NOMO-1 treated with DMSO at 0.1 percent for 48 hours (cell line): ENCODE measurements at regions not wholly inside any gene's neighbourhood (a gene's known extent, or its start where the extent isn't known, plus 50 kb on each side); places are given as distances from the start of the nearest gene placed in this dataset.
"Not testable (repeated sequence)": the region's sequence is repeated elsewhere in the genome, so short reads cannot be mapped to it uniquely, and the experiment has no call there.

Experiments
- DNase-seq: peaks from one replicate; lab custom pipeline; 2025; ENCODE audit not compliant: unreplicated experiment; lab: John Stamatoyannopoulos, UW

DNA sequence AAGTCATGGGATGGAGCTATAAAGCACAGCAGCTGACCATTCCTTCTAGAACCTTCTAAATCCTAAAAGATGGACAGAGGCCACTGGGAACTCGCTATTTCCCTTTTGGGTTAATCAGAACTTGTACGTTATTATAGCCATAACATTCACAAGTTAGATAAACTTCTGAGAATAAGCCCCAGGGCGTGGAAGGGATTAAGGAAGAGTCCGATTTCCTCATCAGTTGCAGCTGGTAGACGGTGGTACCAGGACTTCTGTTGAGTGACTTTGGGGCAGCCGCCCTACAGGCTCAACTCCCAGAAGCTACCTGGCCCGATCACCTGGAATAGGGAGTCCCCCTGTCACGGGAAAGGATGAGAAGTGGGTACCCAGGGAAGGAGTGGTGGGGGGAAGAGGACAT is 370.1 kb upstream of the ZFHX3 start:
- DNase-seq, result no peak

DNA sequence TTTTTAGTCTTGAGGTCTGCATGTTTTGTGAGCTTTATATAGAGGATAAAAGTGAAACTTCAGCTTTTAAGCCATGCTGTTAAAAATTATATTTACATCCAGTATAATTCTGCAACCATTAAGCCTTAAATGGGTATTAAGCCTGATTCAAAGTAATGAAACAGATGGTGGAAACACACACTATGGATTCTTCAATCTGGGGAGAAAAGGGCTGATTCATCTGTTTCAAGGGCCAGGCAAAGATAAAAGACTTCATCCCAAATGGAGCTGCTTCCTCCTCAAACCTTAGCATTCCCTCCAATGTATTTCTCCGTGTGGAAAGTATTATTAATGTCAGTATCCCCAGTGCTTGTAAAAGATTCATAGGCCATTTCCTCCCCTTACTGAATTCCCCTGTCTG is 367.4 kb upstream of the ZFHX3 start:
- DNase-seq, result no peak

DNA sequence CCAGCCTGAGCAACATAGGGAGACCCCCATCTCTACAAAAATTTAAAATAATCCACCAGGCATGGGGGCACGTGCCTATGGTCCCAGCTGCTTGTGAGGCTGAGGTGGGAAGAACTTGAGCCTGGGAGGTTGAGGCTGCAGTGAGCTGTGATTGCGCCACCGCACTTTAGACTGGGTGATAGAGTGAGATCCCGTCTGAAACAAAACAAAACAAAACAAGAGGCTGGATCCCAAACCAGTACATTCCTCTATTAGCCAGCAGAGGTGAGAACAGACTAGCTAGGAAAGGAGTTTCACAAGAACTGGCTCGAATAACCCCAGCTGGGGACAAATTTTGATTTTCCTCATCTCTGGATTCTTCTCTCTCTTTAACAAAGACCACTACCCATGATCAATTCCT is 366.7 kb upstream of the ZFHX3 start:
- DNase-seq, result no peak

DNA sequence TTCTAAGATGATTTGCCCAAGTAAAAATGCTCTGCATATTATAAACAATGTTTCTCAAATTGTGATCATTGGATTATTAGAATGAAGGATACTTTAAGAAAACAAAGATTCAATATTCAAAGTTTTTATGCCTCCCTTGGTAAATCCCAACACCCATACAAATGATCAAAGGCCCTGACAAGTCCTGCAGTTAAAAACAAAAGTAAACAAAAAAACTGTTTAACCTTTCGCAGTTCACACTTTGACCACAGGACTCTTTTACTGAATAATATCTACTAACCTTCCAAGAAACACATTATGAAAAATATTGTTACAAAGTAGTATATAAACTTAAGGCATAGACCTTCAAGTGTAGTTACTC is 365.9 kb upstream of the ZFHX3 start:
- no peak for DNase-seq

DNA sequence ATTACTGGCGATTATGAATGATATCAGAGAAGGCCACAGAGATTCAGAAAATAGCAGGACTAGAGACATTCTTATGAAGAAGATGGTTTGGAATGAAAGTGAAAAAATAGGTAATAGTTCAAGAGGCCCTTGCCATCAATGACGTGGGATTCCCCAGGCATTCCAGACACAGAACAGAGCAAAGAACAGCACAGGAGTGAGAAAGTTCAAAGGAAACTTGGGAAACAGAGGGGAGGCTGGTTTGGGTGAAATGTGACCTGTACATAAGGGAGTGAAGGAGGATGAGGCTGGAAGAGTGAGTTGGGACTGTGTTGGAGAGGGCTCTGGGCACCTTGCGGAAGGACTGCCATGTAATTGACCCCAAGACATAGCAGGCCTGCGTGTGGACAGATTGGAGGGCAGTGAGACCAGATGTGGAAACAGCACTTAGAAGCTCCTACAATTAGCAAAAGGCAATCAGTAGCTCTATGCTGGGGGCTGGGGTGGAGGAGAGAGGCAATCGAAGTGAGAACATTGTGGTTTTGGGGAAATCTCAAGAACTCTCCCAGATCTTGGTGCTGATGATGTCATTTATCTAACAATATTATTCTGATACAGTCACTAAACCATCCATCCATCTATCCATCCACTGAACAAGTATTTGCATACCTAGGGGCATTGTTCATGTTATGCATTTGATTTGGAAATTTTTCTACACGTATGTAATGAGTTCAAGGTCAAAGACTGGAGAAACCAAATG is 365.3 kb upstream of the ZFHX3 start:
- DNase-seq, result no peak

DNA sequence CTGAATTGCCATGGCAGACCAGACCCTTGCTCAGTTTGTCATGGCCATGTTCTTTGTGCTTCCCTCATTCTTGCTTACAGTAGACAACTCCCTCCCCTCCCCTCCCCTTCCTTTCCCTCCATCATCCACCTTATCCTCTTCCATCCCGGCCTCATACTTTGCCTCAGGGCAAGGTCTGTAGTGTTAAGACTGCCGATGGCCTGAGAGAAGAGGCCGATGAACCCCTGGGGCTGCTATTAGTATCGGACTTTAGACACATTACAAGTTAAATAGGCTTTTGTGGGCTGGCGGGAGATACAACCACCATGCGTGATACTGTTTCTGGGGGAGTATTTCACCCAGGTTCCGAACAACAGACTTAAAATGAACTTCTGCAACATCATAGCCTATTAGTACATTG is 364.5 kb upstream of the ZFHX3 start:
- no peak for DNase-seq

DNA sequence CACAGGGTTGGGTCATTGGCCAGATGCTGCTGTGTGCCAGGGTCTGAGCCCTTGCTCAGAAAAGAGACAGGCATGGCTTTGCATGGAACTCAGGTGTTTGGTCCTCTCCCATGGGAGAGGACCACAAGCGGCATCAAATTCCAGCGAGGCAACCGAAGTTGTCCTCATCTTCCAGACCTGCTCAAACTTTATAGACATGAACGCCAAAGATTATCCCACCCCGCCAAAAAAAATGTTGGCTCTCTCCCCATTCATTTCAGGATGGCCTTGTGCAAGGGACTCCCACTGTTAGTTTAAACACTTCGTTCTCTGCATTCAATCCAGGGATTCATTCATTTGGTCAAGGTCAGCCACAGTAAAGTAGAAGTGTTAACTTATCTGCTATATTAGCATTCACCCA is 360.8 kb upstream of the ZFHX3 start:
- DNase-seq, result no peak

DNA sequence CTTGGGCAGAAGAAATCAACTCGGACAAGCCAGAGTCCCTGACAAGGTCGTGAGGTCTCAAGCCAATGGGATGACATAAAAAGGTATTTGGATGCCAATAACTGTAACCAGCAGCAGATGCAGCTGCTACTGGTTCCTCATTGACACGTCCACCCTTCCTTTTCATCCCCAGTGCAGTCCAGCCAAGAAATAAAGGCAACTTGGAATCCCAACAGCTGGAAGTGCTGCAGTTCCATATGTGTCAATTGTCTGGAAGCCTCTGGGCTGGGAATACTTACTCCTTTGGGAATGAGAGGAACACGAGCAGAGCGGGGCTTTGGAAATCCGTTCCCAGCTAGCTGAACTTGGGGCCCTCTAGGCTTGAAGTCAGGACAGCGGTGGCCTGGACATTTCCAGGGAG is 360.4 kb upstream of the ZFHX3 start:
- DNase-seq, result no peak

DNA sequence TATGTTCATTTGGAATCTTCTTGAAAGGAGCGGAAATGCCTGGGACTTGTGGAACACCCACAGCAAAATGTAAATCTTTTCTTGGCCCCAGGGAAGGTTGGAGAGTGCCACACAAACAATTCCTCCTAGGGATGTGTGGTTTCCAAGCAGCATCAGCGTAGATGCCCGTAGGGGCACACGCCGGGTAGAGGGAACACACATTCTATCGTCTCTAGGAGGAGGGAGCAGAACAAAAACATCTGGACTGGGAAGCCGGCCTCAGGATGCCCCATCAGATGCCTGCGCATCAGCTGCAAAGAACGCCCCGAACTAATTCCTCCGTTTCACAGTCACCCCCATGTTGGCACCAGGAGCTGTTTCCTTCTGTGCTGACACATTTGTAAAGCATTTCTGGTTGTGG is 357.9 kb upstream of the ZFHX3 start:
- no peak for DNase-seq

DNA sequence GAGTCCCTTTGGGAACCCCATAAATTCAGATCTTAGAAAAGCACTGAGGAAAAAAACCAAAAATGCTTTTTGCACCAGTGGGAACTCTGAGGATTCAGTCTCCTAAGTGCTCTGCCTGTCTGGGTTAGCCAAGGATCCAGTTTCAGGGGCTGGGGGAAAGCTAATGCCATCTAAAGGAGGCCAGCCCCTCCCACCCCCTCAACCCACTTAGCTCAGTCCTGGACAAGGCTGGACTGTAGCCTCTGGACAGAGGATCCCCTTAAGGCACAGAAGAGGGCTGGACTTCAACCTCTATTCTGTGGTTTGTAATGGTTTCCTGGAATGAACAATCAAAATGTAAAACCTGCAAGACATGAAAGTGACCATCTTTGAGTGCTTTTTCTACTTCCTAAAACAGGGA is 356.1 kb upstream of the ZFHX3 start:
- DNase-seq, result no peak

DNA sequence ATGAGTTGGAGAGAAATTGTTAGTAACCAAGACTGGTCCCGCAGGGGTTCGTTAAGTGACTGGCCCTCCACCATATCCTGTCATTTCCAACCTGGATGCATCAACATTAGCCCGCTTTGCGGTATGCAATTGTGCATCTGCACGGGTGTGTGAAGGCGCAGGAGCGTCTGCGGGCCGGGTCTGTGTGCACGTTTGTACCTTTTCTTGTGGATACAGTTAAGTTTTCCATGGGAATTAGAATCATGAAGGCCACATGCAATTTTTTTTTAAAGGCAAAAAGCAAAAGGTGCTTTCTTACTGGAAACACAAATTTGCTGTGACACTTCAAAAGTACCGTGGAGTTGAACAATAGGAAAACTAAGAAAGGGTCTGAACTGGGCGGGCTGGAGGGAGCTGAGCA is 355.4 kb upstream of the ZFHX3 start:
- no peak for DNase-seq

DNA sequence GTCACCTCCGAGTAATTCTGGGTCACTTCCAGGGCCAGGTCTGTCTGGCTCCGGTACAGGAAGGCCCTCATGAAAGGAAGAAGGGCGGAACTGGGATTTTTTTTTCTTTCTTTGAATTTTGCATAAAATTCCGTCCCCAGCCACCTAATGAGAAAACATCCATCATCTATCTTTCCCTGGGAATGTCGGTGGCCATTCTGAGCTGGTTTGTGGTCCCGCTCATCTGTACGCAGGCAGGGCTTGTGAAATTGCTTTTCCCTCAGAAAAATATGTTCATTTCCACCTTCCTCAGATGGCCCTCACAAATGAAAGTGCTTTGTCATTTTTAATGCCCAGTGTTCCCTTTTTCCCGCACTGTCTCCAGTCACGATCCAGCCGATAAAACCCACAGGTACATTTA is 353.0 kb upstream of the ZFHX3 start:
- DNase-seq, result no peak

DNA sequence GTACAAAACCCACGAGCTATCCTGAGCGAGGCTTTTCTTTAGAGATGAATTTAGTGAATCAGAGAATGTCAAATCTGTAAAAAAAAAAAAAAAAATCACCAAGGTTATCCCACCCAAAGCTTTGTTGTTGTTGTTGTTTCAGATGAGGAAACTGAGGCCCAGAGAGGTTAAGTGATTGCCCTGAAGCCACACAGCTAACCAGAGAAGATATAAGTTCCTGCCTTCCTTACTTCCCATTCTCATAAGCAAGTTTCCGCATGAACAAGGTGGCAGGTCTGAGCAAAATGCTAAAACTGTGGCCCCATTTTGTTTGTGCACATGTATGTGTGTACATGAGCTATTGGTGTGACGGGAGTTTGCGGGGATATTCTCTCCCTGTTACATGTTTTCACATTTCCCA is 352.1 kb upstream of the ZFHX3 start:
- DNase-seq, result no peak

DNA sequence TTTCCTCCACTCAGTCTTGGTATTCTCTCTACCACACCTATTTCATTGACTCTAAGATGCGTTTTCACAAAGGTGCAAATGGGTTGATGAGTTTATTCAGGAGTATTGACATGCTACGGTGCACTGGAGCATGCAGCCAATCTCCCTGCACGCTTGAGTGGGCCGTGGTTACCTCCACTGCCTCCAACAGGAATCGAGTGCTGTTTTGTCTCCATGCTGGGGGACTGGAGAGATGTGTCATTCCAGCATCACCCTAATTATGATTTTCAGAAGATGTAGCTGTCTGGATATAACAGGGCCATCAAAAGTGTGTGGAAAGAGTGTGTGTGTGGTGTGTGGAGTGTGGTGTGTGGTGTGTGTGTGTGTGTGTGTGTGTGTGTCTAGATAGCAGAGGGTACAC is 351.6 kb upstream of the ZFHX3 start:
- DNase-seq, result no peak

DNA sequence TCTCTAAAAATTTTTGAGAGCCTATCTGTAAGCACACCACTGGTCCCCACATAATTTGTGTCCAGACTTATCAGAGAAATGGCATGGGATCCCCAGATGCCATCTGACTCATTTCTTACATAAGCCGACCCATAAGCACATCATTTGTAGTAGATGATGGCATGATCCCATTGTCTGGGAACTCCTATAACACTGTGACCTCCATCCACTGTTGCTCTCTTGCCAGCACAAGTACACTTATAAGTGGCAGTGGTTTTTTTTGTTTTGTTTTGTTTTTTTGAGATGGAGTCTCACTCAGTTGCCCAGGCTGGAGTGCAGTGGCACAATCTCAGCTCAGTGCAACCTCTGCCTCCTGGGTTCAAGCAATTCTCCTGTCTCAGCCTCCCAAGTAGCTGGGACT is 350.7 kb upstream of the ZFHX3 start:
- not testable (repeated sequence) for DNase-seq

DNA sequence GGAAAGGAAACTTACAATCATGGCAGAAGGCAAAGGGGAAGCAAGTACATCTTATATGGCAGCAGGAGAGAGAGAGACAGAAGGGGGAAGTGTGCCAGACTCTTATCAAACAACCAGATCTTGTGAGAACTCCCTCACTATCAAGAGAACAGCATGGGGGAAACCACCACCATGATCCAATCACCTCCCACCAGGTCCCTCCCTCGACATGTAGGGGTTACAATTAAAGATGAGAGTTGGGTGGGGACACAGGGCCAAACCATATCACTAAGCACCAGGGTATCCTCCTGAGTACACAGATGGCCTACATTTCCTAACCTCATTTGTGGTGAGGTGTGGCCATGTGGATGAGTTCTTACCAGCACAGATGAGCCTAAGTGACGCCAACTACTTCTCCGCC is 348.6 kb upstream of the ZFHX3 start:
- no peak for DNase-seq

DNA sequence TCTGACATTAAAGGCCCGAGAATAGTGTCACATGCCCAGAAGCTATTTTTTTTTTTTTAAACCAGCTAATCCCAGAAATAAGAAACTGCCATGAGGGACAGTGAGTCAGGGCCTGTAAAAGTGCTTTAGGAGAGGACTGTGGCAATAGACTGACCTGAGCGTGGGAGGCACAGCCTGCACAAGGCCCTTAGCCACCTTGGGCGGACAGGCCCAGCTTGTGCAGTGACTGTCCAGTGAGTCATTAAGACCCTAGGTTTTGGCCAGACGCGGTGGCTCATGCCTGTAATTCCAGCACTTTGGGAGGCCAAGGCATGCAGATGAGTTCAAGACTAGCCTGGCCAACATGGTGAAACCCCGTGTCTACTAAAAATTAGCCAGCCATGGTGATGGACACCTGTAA is 343.0 kb upstream of the ZFHX3 start:
- DNase-seq, result no peak

DNA sequence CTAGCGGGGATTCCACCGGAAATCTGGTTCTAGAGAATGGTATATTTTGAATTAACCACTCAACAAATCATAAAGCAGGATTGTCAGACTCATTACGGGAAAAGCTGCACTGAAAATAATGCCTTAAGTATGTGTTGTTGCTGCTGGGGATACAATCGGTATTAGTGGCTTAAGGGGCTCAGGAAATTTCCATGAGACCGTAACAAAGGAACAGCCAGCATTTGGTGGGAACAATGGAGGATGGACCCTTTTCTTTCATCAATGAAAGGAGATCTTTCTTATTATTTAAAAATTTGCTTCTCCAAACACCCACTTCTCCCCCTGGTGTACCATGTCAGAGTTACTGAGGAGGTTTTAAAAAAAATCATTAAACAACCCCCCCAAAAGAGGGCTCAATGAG is 342.6 kb upstream of the ZFHX3 start:
- no peak for DNase-seq

DNA sequence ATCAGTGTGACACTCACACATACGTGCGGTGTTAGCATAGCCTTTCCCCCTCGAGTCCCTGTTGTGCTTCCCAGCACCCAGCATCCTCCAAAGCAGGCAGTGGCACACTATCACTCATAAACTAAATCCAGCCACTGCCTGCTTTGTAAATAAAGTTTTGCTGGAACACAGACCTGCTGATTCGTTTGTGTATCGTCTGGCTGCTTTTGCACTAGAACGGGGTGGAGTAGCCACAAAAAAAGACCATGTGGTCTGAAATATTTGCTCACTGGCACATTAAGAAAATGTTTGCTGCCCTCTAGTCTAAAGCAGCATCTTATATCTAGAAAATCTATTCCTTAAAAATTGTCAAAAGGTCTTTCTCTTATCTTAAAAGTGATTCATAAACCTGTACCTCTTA is 341.2 kb upstream of the ZFHX3 start:
- no peak for DNase-seq

DNA sequence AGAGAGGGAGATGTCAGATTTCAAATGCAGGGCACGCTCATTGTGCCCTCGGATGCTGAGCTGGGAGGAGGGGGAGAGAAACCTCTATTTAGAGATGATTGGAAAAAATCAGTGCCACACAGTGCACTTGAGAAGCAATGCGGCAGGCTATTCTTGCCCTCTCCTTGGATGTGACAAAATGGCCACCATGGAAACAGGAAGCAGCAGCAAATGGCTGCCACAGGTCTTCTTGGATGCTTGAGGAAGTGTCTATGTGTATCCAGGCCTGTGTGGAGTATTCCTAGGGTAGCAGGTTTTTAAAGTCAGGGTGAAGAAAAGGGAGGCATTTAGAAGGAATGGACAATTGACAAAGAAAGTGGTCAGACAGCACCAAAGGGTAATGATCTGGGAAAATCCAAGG is 340.1 kb upstream of the ZFHX3 start:
- no peak for DNase-seq

DNA sequence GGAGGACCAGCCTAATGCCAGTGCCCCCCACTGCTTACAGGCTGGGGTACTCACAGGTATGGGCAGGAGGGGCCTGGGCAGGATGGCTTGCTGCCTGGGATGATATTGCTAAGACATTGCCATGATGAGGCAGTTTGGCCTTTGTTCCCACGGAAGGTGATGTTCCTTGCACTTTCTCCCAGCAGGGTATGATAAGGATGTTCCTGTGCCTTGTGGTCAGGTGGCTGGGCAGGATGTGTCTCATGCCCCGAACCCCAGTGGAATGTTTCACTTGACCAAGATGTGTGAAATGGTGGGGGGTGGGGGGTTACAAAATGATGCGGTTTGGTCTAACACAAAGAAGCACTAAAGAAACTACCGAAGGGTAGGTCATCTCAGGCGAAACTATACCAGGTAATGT is 337.8 kb upstream of the ZFHX3 start:
- no peak for DNase-seq

DNA sequence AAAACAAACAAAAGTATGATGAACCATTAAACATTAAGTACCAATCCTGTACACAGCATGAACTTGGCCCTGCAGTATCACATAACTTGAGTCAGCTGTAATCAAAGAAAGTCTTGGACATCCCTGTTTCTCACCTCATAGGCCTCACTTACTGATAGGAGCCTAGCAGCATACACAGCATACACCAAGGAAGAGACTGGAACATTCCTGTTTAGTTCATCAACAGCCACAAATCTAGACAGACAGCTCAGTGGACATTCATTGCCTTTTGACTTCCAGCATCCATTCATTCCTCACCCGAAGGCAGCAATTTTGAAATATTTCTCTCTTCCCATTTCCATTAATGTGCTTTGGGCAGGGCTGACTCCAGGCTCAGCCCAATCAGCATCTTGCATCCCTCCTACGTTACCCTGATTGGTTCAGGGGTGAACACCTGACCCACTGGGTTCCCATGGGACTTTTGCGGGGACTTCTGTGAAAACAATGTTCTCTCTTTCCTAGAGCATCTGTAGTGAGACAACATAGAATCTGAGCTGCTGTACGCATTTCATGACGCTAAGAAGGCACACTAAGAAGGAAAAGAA is 336.7 kb upstream of the ZFHX3 start:
- DNase-seq, result no peak

DNA sequence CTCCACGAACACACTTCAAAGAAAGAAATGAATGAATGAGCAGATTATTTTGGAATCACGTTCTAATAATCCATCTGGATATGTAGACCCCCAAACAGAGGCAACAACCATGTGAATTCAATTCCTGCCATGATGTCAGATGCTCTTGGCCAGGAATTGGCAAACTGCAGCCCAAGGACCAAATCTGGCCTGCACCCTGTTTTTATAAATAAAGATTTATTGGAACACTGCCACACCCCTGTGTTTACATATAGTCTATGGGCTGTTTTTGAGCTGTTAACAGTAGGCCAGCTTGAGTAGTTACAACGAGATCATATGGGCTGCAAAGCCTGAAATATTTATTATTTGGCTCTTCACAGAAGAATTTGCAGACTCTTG is 336.0 kb upstream of the ZFHX3 start:
- DNase-seq, result no peak
